HG03064 (cell line): ENCODE measurements at regions not wholly inside any gene's neighbourhood (a gene's known extent, or its start where the extent isn't known, plus 50 kb on each side); places are given as distances from the start of the nearest gene placed in this dataset.
"Not testable (repeated sequence)": the region's sequence is repeated elsewhere in the genome, so short reads cannot be mapped to it uniquely, and the experiment has no call there.

ENCODE experiments used
- ATAC-seq: cut with Tn5 transposase; IDR thresholded peaks from one replicate; pipeline ENCODE4 v1.9.1; 2021; ENCODE audit warnings: low read depth; ENCODE audit not compliant: unreplicated experiment

GRCh38 chr6:27635886-27636285 lies 163.0 kb upstream of the ZNF184 start:
- ATAC-seq = not testable (repeated sequence)

GRCh38 chr6:27633221-27633688 lies 160.3 kb upstream of the ZNF184 start:
- not testable (repeated sequence) for ATAC-seq

DNA sequence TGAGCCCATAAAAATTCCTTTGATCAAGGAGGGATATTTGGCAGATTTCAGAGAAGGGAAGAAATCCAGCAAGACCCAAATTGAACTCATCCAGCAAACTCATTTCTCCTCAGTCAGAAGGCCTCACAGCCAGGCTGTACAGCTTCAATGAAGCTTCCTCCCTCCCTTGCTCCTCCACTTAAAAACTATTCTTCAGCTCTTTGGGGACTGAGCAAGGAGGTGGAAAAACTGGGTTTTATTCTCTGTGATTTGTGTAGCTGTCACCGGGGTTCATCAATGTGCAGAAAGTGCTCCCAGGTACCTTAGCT lies 158.7 kb upstream of the ZNF184 start:
- no peak for ATAC-seq

- ATAC-seq = no peak
Observed at GRCh38 chr6:27630727-27631608, 158.1 kb upstream of the ZNF184 start.

GRCh38 chr6:27624694-27625262 lies 151.9 kb upstream of the ZNF184 start:
- ATAC-seq = no peak

- no peak for ATAC-seq
Observed at GRCh38 chr6:27623103-27623502, 150.2 kb upstream of the ZNF184 start.

DNA sequence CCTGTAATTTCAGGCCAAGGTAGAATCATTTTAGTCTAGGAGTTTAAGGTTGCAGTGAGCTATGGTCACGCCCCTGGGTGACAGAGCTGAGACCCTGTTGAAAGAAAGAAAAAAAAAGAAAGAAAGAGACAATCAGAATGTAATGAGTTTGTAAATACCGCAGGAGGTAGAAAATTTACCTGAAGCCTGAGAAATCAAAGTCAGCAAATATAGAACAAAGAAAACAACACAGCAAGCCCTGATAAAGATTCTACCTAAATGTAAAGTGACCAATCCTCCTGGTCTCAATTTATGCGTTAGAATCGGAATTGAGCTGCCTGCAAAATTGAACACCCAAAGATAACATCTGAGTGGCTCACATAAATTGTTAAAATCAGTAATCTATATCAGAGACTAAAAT lies 146.5 kb upstream of the ZNF184 start:
- no peak for ATAC-seq

- ATAC-seq = no peak
Observed at GRCh38 chr6:27617700-27618689, 145.1 kb upstream of the ZNF184 start.

DNA sequence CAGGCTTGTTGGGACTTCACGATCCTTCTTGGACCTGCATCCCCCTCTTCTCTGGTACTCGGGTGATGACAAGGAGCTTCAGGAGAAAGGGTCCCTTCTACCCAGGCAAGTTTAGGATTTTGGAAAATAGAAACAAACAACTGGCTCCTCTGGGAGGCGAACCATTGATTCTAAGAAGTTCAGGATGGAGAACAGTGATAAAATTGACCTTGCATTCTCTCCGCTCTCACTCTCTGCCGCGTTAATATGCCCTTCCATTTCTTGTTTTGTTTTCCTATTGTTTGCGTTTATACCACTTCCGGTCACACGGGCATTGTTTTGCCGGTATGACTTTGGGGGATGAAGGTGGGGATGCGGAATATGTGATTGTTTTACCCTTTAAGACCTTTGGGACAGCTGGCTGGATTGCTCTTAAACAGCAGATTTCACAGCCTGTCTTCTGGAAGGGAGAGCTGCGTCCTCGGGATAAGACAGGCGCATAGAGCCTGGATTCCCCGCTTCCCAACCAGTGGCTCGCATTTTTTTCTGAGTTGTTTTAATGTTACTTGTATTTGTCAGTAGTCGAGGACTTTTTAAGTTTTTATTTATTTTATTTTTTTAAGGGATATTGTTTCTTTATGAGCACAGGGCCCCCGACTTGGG lies 144.3 kb upstream of the ZNF184 start:
- no peak for ATAC-seq

GRCh38 chr6:27616328-27617045 lies 143.6 kb upstream of the ZNF184 start:
- ATAC-seq = no peak

- no peak for ATAC-seq
Observed at GRCh38 chr6:27611451-27611850, 138.5 kb upstream of the ZNF184 start.

DNA sequence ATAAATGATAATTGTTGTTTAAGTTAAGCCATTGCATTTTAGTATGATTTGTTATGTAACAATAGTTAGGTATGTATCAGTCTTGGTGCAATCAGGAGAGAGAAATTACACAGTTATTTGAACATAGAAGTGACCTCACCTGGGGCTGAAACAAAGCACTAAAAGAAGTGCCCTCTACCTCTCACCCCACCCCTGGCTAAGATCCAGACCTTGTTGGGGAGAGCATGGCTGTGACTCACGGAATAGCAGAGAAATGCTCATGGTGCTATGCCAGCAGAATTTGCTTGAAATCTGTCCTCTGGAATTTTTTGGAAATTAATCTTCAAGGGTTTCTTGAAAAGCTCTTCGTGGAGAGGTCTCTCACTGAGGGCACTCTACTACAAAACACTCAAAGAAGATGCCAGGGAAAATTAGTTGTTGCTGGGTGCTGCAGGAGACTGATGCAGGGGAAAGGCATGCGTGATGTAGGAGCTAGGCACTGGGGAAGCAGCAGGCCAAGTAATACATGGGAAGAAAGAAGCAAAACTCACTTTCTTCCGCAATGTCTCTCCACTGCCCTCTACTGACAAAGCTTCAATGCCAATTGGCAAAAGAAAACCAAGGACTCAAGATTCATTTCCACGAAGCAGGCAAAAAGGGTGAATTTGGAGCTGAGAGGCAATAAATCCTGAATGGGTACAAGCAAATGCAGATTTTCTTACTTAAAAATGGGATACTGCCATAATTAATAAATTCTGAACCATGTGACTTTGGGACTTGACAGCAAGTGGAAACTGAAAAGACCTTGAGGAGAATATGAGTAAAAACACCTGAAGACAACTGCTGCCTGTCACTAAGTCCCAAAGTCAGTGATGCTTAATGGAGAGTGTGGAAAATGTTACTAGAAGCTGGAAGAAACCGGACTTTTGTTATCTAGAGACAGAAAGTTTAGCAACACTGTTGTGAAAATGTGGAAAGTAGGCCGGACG lies 136.3 kb upstream of the ZNF184 start:
- ATAC-seq = no peak

GRCh38 chr6:27605401-27606342 lies 132.8 kb upstream of the ZNF184 start:
- ATAC-seq = no peak

- ATAC-seq = no peak
Observed at GRCh38 chr6:27604986-27605385, 132.1 kb upstream of the ZNF184 start.

- no peak for ATAC-seq
Observed at GRCh38 chr6:27601668-27602254, 128.9 kb upstream of the ZNF184 start.

- no peak for ATAC-seq
Observed at GRCh38 chr6:27599859-27600532, 127.1 kb upstream of the ZNF184 start.
